ENCODE measurements at regions not wholly inside any gene's neighbourhood (a gene's known extent, or its start where the extent isn't known, plus 50 kb on each side); places are given as distances from the start of the nearest gene placed in this dataset.
"Not testable (repeated sequence)": the region's sequence is repeated elsewhere in the genome, so short reads cannot be mapped to it uniquely, and the experiment has no call there.

- no peaks in the 10 kb centered on the region for H3K79me2 ChIP-seq (ENCODE audit: control insufficient read depth, low read length)
- no peaks in the 10 kb centered on the region for H4K20me1 ChIP-seq (ENCODE audit: control insufficient read depth, insufficient read depth, low read depth, low read length)
- H3K9me3 ChIP-seq (ENCODE audit: control insufficient read depth, insufficient read depth, low read length), result no peaks in the 10 kb centered on the region; the same call in 1 of the 2 replicates
These were observed 1248.8 kb downstream of the ADGRL3 start for GRCh38 chr4:62448911-62449310.

GRCh38 chr4:62439051-62439450 is 1238.9 kb downstream of the ADGRL3 start:
- H3F3A ChIP-seq (ENCODE audit: control insufficient read depth, insufficient read depth), result no peaks in the 10 kb centered on the region
- no peak overlapping the region for H3K27ac ChIP-seq (ENCODE audit: low read depth, low read length)
- H3K79me2 ChIP-seq (ENCODE audit: control insufficient read depth, low read length), result no peaks in the 10 kb centered on the region
- no peaks in the 10 kb centered on the region for H3K9me3 ChIP-seq (ENCODE audit: control insufficient read depth, insufficient read depth, low read length)
- no peaks in the 10 kb centered on the region for H4K20me1 ChIP-seq (ENCODE audit: control insufficient read depth, insufficient read depth, low read depth, low read length)
- no peaks in the 10 kb centered on the region for H3K9me2 ChIP-seq (replicated peaks; ENCODE audit: control insufficient read depth, low read length)
- H3K27me3 ChIP-seq (ENCODE audit: control insufficient read depth, low read length), result no peaks in the 10 kb centered on the region
- TF ChIP-seq CTCF (IDR thresholded peaks at IDR 0.05; ENCODE audit: low read depth, low read length, poor library complexity, severe bottlenecking) (no peak), EZH2phosphoT487 (IDR thresholded peaks at IDR 0.05; ENCODE audit: borderline replicate concordance, low read length) (no peak)
- H3K4me2 ChIP-seq (ENCODE audit: low read length), result no peak overlapping the region
- no peaks in the 10 kb centered on the region for H3K4me1 ChIP-seq (ENCODE audit: control insufficient read depth, low read length)
- H3K4me3 ChIP-seq (ENCODE audit: low read length), result no peak overlapping the region
- no peaks in the 10 kb centered on the region for H3K36me3 ChIP-seq (ENCODE audit: control insufficient read depth, low read length)

More at GRCh38 chr4:62448911-62449310, 1248.8 kb downstream of the ADGRL3 start:
- no peaks in the 10 kb centered on the region for H3K4me1 ChIP-seq (ENCODE audit: control insufficient read depth, low read length)
- no peak overlapping the region for H3K4me2 ChIP-seq (ENCODE audit: low read length)
- H3K27ac ChIP-seq (ENCODE audit: low read depth, low read length), result no peak overlapping the region
- no peaks in the 10 kb centered on the region for H3K9me2 ChIP-seq (replicated peaks; ENCODE audit: control insufficient read depth, low read length)
- H3F3A ChIP-seq (ENCODE audit: control insufficient read depth, insufficient read depth), result no peaks in the 10 kb centered on the region
- TF ChIP-seq CTCF (IDR thresholded peaks at IDR 0.05; ENCODE audit: low read depth, low read length, poor library complexity, severe bottlenecking) (no peak), EZH2phosphoT487 (IDR thresholded peaks at IDR 0.05; ENCODE audit: borderline replicate concordance, low read length) (no peak)
- H3K4me3 ChIP-seq (ENCODE audit: low read length), result no peak overlapping the region
- H3K36me3 ChIP-seq (ENCODE audit: control insufficient read depth, low read length), result no peaks in the 10 kb centered on the region
- no peaks in the 10 kb centered on the region for H3K27me3 ChIP-seq (ENCODE audit: control insufficient read depth, low read length)

- Histone ChIP-seq H3K27ac (ENCODE audit: low read depth, low read length) (no peak overlapping the region), H4K20me1 (ENCODE audit: control insufficient read depth, insufficient read depth, low read depth, low read length) (no peaks in the 10 kb centered on the region), H3K9me2 (replicated peaks; ENCODE audit: control insufficient read depth, low read length) (no peaks in the 10 kb centered on the region), H3K9me3 (ENCODE audit: control insufficient read depth, insufficient read depth, low read length) (no peaks in the 10 kb centered on the region), H3K36me3 (ENCODE audit: control insufficient read depth, low read length) (no peaks in the 10 kb centered on the region), H3K79me2 (ENCODE audit: control insufficient read depth, low read length) (no peaks in the 10 kb centered on the region), H3F3A (ENCODE audit: control insufficient read depth, insufficient read depth) (no peaks in the 10 kb centered on the region), H3K4me2 (ENCODE audit: low read length) (no peak overlapping the region), H3K27me3 (ENCODE audit: control insufficient read depth, low read length) (no peaks in the 10 kb centered on the region), H3K4me3 (ENCODE audit: low read length) (no peak overlapping the region), H3K4me1 (ENCODE audit: control insufficient read depth, low read length) (no peaks in the 10 kb centered on the region)
- no peak for TF ChIP-seq EZH2phosphoT487 (IDR thresholded peaks at IDR 0.05; ENCODE audit: borderline replicate concordance, low read length)
- no peak for TF ChIP-seq CTCF (IDR thresholded peaks at IDR 0.05; ENCODE audit: low read depth, low read length, poor library complexity, severe bottlenecking)
These were observed 1234.8 kb downstream of the ADGRL3 start for GRCh38 chr4:62434921-62435320.

- H3K4me3 ChIP-seq (ENCODE audit: low read length); H3K4me2 ChIP-seq (ENCODE audit: low read length); H3K27ac ChIP-seq (ENCODE audit: low read depth, low read length); H3K79me2 ChIP-seq (ENCODE audit: control insufficient read depth, low read length); H4K20me1 ChIP-seq (ENCODE audit: control insufficient read depth, insufficient read depth, low read depth, low read length); H3F3A ChIP-seq (ENCODE audit: control insufficient read depth, insufficient read depth); H3K36me3 ChIP-seq (ENCODE audit: control insufficient read depth, low read length); H3K27me3 ChIP-seq (ENCODE audit: control insufficient read depth, low read length); H3K9me2 ChIP-seq (replicated peaks; ENCODE audit: control insufficient read depth, low read length); H3K4me1 ChIP-seq (ENCODE audit: control insufficient read depth, low read length); H3K9me3 ChIP-seq (ENCODE audit: control insufficient read depth, insufficient read depth, low read length): not testable (repeated sequence)
These were observed 1231.5 kb downstream of the ADGRL3 start for GRCh38 chr4:62431513-62432231.

Measured in DOHH2 (cell line).